ENCODE measurements at regions not wholly inside any gene's neighbourhood (a gene's known extent, or its start where the extent isn't known, plus 50 kb on each side); places are given as distances from the start of the nearest gene placed in this dataset.

- TF ChIP-seq CTCF (IDR thresholded peaks at IDR 0.05) (no peak), POLR2A (IDR thresholded peaks at IDR 0.05) (no peak)
These were observed 210.1 kb upstream of the LNX1 start for GRCh38 chr4:53801373-53801772.

Measured in lower leg skin (tissue), 3 donors.